Progenitor cell of endocrine pancreas (in vitro differentiated cells): ENCODE measurements at regions not wholly inside any gene's neighbourhood (a gene's known extent, or its start where the extent isn't known, plus 50 kb on each side); places are given as distances from the start of the nearest gene placed in this dataset.

Experiments used
- DNase-seq: peaks from one replicate; pipeline ENCODE4 v3.0.0; 2021; ENCODE audit warnings: low spot score; ENCODE audit not compliant: unreplicated experiment
- H3K27ac Mint-ChIP-seq: 2 replicates; pipeline ENCODE4 v1.8.0; 2021; ENCODE audit warnings: mild to moderate bottlenecking, moderate library complexity, mixed read lengths
- H3K27me3 Mint-ChIP-seq: 2 replicates; pipeline ENCODE4 v1.8.0; 2021; ENCODE audit warnings: mixed read lengths
- H3K36me3 Mint-ChIP-seq: 2 replicates; pipeline ENCODE4 v1.8.0; 2022; ENCODE audit warnings: mixed read lengths; ENCODE audit not compliant: insufficient read depth
- H3K4me1 Mint-ChIP-seq: 2 replicates; pipeline ENCODE4 v1.8.0; 2021; ENCODE audit warnings: low read depth, mixed read lengths
- H3K4me3 Mint-ChIP-seq: 2 replicates; pipeline ENCODE4 v1.8.0; 2021; ENCODE audit warnings: low read depth, mild to moderate bottlenecking, moderate library complexity, mixed read lengths
- H3K9me3 Mint-ChIP-seq: 2 replicates; pipeline ENCODE4 v1.8.0; 2021; ENCODE audit warnings: low read depth, mixed read lengths
- CTCF ChIP-seq: fragments of 200-600 bp; sonication (generic); IDR thresholded peaks from one replicate; pipeline ENCODE4 v1.5.0; 2021; ENCODE audit warnings: antibody characterized with exemption, mild to moderate bottlenecking; ENCODE audit not compliant: unreplicated experiment

GRCh38 chr3:36220173-36220572, 160.1 kb upstream of the STAC start:
- TF ChIP-seq CTCF = no peak
- H3K27me3 Mint-ChIP-seq = peaks cover 7% of the 10 kb centered on the region
- H3K4me3 Mint-ChIP-seq = no peak overlapping the region
- no peaks in the 10 kb centered on the region for H3K36me3 Mint-ChIP-seq
- H3K4me1 Mint-ChIP-seq = no peaks in the 10 kb centered on the region
- no peak overlapping the region for H3K27ac Mint-ChIP-seq
- no peak for DNase-seq
- H3K9me3 Mint-ChIP-seq = peaks cover 10% of the 10 kb centered on the region

- H3K36me3 Mint-ChIP-seq = no peaks in the 10 kb centered on the region
- TF ChIP-seq CTCF = no peak
- no peak overlapping the region for H3K27ac Mint-ChIP-seq
- H3K4me1 Mint-ChIP-seq = no peaks in the 10 kb centered on the region
- peaks cover 7% of the 10 kb centered on the region for H3K27me3 Mint-ChIP-seq
- peaks cover 12% of the 10 kb centered on the region for H3K9me3 Mint-ChIP-seq
- no peak overlapping the region for H3K4me3 Mint-ChIP-seq
- no peak for DNase-seq
These were observed 158.3 kb upstream of the STAC start for GRCh38 chr3:36221975-36222374.

GRCh38 chr3:36227980-36228379, 152.3 kb upstream of the STAC start:
- no peak for DNase-seq
- Mint-ChIP-seq H3K4me1 (peaks cover 3% of the 10 kb centered on the region), H3K27ac (no peak overlapping the region), H3K9me3 (peaks cover 5% of the 10 kb centered on the region), H3K4me3 (no peak overlapping the region), H3K27me3 (peaks cover 6% of the 10 kb centered on the region), H3K36me3 (no peaks in the 10 kb centered on the region)
- TF ChIP-seq CTCF = no peak

GRCh38 chr3:36229496-36229895, 150.8 kb upstream of the STAC start:
- H3K27me3 Mint-ChIP-seq = peaks cover 6% of the 10 kb centered on the region
- no peaks in the 10 kb centered on the region for H3K36me3 Mint-ChIP-seq
- no peak for TF ChIP-seq CTCF
- DNase-seq = no peak
- peaks cover 2% of the 10 kb centered on the region for H3K9me3 Mint-ChIP-seq
- peaks cover 3% of the 10 kb centered on the region for H3K4me1 Mint-ChIP-seq
- no peak overlapping the region for H3K27ac Mint-ChIP-seq
- no peak overlapping the region for H3K4me3 Mint-ChIP-seq

- no peaks in the 10 kb centered on the region for H3K36me3 Mint-ChIP-seq
These were observed 147.4 kb upstream of the STAC start for GRCh38 chr3:36232797-36233489.

More at GRCh38 chr3:36232797-36233489, 147.4 kb upstream of the STAC start:
- no peak for TF ChIP-seq CTCF
- DNase-seq = no peak
- no peak overlapping the region for H3K27ac Mint-ChIP-seq
- H3K9me3 Mint-ChIP-seq = peaks cover 11% of the 10 kb centered on the region
- H3K27me3 Mint-ChIP-seq = peaks cover 6% of the 10 kb centered on the region
- peaks cover 3% of the 10 kb centered on the region for H3K4me1 Mint-ChIP-seq
- H3K4me3 Mint-ChIP-seq = no peak overlapping the region
